NT2/D1 (cell line): ENCODE measurements at regions not wholly inside any gene's neighbourhood (a gene's known extent, or its start where the extent isn't known, plus 50 kb on each side); places are given as distances from the start of the nearest gene placed in this dataset.
A peak's percentile ranks its signal among the peaks of the same experiment; 100 is the strongest.

Experiments
- DNase-seq: peaks from one replicate; pipeline ENCODE4 v3.0.0-alpha.2; 2011; ENCODE audit warnings: low read depth, low spot score
- H3K27me3 ChIP-seq: 2 replicates; pipeline ENCODE4 v1.6.0; 2011; ENCODE audit warnings: mild to moderate bottlenecking; ENCODE audit not compliant: insufficient read length, insufficient read depth
- H3K36me3 ChIP-seq: 2 replicates; pipeline ENCODE4 v1.6.1; 2011; ENCODE audit warnings: mild to moderate bottlenecking, low read length, mixed read lengths; ENCODE audit not compliant: insufficient read depth, insufficient read length
- H3K4me1 ChIP-seq: 2 replicates; pipeline ENCODE4 v1.5.1; 2011; ENCODE audit not compliant: insufficient read depth, insufficient read length
- H3K4me3 ChIP-seq: 2 replicates; pipeline ENCODE4 v1.5.1; 2011; ENCODE audit warnings: low read depth; ENCODE audit not compliant: insufficient read length
- H3K9ac ChIP-seq: 2 replicates; pipeline ENCODE4 v1.6.0; 2011; ENCODE audit warnings: low read depth; ENCODE audit not compliant: insufficient read length
- H3K9me3 ChIP-seq: 2 replicates; pipeline ENCODE4 v1.5.1; 2011; ENCODE audit warnings: mild to moderate bottlenecking, low read length; ENCODE audit not compliant: insufficient read depth
- SUZ12 ChIP-seq: IDR thresholded peaks from 2 replicates; pipeline ENCODE4 v1.6.1; 2011; ENCODE audit not compliant: insufficient read length, insufficient read depth; ENCODE audit errors: extremely low read depth
- YY1 ChIP-seq: IDR thresholded peaks from 2 replicates; pipeline ENCODE4 v1.6.1; 2011; ENCODE audit not compliant: insufficient read length, insufficient read depth
- ZNF274 ChIP-seq: IDR thresholded peaks from 2 replicates; pipeline ENCODE4 v1.6.1; 2011; ENCODE audit warnings: mild to moderate bottlenecking, low read depth, low read length

DNA sequence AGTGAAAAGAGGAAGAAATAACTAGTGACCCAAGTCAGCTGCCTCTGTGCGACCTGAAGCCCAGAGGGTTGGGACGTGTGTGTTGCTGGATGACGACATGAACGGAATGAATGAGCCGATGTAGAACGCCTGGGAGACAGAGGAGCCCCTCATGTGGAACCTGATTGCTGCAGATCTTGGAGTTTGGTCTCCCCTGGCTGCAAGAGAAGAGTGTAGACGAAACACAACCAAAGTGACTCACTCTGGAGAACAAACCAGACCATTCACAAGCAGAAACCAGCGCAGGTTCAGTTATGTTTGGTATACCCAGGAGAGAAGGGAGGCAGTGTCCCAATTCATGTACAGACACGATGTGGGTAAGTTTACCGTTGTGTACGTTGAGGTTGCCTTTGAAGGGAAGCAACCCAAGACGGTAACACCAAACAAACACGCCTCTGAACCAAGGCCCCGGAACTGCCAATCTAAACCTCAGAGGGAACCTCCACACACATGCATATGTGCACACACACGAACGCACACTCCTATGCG, 265.9 kb downstream of the BMP7 start:
- Histone ChIP-seq H3K9me3 (peaks cover 27% of the 10 kb centered on the region), H3K9ac (no peak overlapping the region), H3K4me3 (no peak overlapping the region), H3K27me3 (peaks cover 54% of the 10 kb centered on the region), H3K4me1 (peaks cover 21% of the 10 kb centered on the region), H3K36me3 (no peaks in the 10 kb centered on the region)
- DNase-seq = no peak
- TF ChIP-seq SUZ12 (no peak), YY1 (no peak), ZNF274 (no peak)

DNA sequence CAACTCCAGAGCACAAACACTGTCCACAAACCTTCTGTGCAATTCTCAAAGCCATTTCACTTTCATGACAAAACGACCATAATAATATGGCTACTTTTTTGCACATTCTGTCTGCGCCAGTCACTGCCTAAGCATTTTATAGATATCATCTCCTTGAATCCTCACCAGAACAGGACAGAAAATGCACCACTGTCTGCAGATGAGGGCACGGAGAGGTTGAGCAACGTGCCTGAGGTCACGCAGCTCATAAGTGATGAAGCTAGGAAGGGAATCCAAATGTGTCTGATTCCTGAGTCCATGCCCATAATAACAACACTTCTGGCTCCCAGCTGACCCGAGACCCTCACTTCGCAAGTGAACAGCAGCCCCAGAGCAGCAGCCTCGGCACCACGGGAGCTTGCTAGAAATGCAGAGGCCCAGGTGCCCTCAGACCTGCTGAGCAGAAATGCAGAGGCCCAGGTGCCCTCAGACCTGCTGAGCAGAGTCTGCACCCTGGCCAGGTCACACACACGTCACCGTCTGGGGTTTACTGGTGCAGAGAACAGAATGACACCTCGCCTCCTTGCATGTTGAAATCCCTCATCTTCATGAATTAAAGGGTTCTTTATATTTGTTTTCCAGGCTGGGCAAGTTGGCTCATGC, 265.2 kb downstream of the BMP7 start:
- Histone ChIP-seq H3K4me3 (no peak overlapping the region), H3K9me3 (peaks cover 27% of the 10 kb centered on the region), H3K27me3 (peaks cover 57% of the 10 kb centered on the region), H3K36me3 (no peaks in the 10 kb centered on the region), H3K9ac (no peak overlapping the region), H3K4me1 (peaks cover 19% of the 10 kb centered on the region)
- no peak for DNase-seq
- TF ChIP-seq ZNF274 (no peak), SUZ12 (no peak), YY1 (no peak)

DNA sequence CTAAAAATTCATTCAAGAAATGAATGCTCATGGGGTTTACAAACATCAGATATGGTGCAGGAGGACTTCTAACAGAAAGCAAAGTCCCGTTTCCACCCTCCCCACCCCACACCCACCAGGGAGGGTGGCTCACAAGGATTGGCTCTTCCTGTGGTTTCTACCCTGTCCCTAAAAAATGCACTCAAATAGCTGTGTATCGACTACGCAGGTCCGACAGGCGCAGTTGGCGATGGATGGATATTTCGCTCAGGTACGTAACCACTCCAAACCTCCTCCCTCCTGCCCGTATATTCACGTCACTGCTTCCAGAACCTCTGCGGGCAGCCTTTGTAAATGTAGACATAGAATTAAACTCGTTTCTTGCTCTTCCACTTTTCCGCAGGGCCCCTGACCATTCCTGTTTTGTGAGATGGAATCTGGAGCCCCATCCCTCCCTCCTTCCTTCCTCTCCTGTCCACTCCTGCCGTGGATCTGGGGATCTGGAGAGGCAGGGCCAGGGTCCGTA, 264.3 kb downstream of the BMP7 start:
- Histone ChIP-seq H3K4me3 (no peak overlapping the region), H3K27me3 (peaks cover 57% of the 10 kb centered on the region), H3K9me3 (peaks cover 27% of the 10 kb centered on the region), H3K4me1 (peaks cover 19% of the 10 kb centered on the region), H3K9ac (no peak overlapping the region), H3K36me3 (no peaks in the 10 kb centered on the region)
- no peak for DNase-seq
- no peak for TF ChIP-seq YY1
- TF ChIP-seq ZNF274 = no peak
- no peak for TF ChIP-seq SUZ12

GRCh38 chr20:57003012-57003411, 263.4 kb downstream of the BMP7 start:
- TF ChIP-seq ZNF274 (no peak), YY1 (peak; percentile 52)
- H3K9me3 ChIP-seq = peaks cover 22% of the 10 kb centered on the region
- H3K36me3 ChIP-seq = no peaks in the 10 kb centered on the region
- H3K4me1 ChIP-seq = peaks cover 23% of the 10 kb centered on the region
- no peak overlapping the region for H3K9ac ChIP-seq
- H3K27me3 ChIP-seq = peaks cover 57% of the 10 kb centered on the region
- no peak overlapping the region for H3K4me3 ChIP-seq
- no peak for DNase-seq

DNA sequence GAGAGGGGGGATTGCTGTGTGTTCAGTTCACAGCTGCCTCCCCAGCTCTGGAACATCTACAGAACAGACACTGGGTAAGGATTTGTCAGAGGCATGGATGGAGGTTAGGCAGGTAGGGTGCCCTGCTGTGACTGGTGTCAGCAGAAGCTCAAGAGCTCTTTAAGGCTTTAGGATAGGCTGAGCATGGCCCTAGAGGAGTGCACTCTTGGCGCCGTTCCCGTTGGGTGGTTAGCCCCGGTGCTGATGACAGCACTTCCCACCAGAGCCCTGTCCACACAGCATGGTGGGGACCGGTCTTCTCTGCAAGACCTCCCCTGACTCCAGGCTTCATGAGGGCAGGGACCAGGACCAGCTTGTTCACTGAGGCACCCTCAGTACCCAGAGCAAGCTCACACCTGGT, 262.0 kb downstream of the BMP7 start:
- Histone ChIP-seq H3K36me3 (no peaks in the 10 kb centered on the region), H3K9ac (no peak overlapping the region), H3K4me3 (no peak overlapping the region), H3K9me3 (peaks cover 8% of the 10 kb centered on the region), H3K27me3 (peaks cover 53% of the 10 kb centered on the region), H3K4me1 (peaks cover 23% of the 10 kb centered on the region)
- no peak for DNase-seq
- TF ChIP-seq YY1 (no peak), SUZ12 (no peak), ZNF274 (no peak)

- Histone ChIP-seq H3K27me3 (peaks cover 45% of the 10 kb centered on the region), H3K9ac (no peak overlapping the region), H3K9me3 (no peaks in the 10 kb centered on the region), H3K4me3 (no peak overlapping the region), H3K4me1 (peaks cover 25% of the 10 kb centered on the region), H3K36me3 (no peaks in the 10 kb centered on the region)
- TF ChIP-seq YY1 (no peak), ZNF274 (no peak), SUZ12 (no peak)
- no peak for DNase-seq
Measured at GRCh38 chr20:57004951-57005933, 261.2 kb downstream of the BMP7 start.

- Histone ChIP-seq H3K9ac (no peak overlapping the region), H3K27me3 (peaks cover 33% of the 10 kb centered on the region), H3K4me1 (peaks cover 25% of the 10 kb centered on the region), H3K9me3 (no peaks in the 10 kb centered on the region), H3K36me3 (no peaks in the 10 kb centered on the region), H3K4me3 (no peak overlapping the region)
- TF ChIP-seq SUZ12 = no peak
- no peak for TF ChIP-seq ZNF274
- TF ChIP-seq YY1 = no peak
- peak; percentile 60 for DNase-seq
Measured at GRCh38 chr20:57006411-57007170, 259.9 kb downstream of the BMP7 start.
